ENCODE measurements at regions not wholly inside any gene's neighbourhood (a gene's known extent, or its start where the extent isn't known, plus 50 kb on each side); places are given as distances from the start of the nearest gene placed in this dataset.

DNA sequence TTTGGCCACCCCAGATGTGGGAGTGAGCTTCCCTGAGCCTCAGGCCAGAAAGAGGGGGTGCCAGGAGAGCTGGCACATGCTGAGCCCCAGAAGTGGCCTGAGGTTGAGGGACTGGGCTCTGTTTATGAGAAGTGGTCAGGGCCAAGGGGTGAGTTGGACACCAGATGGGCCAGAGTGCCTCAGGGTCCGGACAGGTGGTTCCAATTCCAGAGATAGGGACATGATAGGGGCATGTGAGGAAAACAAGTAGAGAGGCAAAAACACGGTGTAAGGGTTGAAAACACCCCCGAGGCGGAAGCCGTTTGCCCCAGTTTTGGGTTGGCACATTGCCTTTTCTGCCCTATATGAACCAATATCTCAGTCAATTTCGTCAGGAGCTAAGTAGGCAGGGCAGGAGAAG lies 125.6 kb upstream of the NFIB start:
- POLR2A ChIA-PET = no interaction called here
- CTCF ChIA-PET = interaction anchor here (1.1 kb wide), 1 partner anchor 1088 kb away, joined by 3 read pairs; no protein-coding TSS in a partner anchor
- H3K27ac ChIP-seq (ENCODE audit: extremely low read depth, low read depth, low read length) = no peak overlapping the region
- H3K36me3 ChIP-seq (ENCODE audit: control insufficient read depth in 2 of 2, insufficient read depth in 1 of 2, low read length in 2 of 2) = no peaks in the 10 kb centered on the region
- H3K4me1 ChIP-seq (ENCODE audit: control insufficient read depth, insufficient read depth, low read length) = no peaks in the 10 kb centered on the region
- H3K9me3 ChIP-seq (ENCODE audit: control insufficient read depth, insufficient read depth, low read depth, low read length) = no peaks in the 10 kb centered on the region
- H3K4me3 ChIP-seq (ENCODE audit: low read depth, low read length) = no peak overlapping the region
- TF ChIP-seq ZSCAN30 (tag by site-specific recombination; IDR thresholded peaks at IDR 0.05) (no peak), KLF1 (tag by site-specific recombination; IDR thresholded peaks at IDR 0.05) (no peak), ZNF623 (tag by site-specific recombination; IDR thresholded peaks at IDR 0.05) (no peak), REPIN1 (tag by site-specific recombination; IDR thresholded peaks at IDR 0.05; ENCODE audit: low read depth) (no peak)
- TF ChIP-seq, protein P1, sequence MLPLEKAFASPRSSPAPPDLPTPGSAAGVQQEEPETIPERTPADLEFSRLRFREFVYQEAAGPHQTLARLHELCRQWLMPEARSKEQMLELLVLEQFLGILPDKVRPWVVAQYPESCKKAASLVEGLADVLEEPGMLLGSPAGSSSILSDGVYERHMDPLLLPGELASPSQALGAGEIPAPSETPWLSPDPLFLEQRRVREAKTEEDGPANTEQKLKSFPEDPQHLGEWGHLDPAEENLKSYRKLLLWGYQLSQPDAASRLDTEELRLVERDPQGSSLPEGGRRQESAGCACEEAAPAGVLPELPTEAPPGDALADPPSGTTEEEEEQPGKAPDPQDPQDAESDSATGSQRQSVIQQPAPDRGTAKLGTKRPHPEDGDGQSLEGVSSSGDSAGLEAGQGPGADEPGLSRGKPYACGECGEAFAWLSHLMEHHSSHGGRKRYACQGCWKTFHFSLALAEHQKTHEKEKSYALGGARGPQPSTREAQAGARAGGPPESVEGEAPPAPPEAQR (tag by site-specific recombination; IDR thresholded peaks at IDR 0.05) = no peak

DNA sequence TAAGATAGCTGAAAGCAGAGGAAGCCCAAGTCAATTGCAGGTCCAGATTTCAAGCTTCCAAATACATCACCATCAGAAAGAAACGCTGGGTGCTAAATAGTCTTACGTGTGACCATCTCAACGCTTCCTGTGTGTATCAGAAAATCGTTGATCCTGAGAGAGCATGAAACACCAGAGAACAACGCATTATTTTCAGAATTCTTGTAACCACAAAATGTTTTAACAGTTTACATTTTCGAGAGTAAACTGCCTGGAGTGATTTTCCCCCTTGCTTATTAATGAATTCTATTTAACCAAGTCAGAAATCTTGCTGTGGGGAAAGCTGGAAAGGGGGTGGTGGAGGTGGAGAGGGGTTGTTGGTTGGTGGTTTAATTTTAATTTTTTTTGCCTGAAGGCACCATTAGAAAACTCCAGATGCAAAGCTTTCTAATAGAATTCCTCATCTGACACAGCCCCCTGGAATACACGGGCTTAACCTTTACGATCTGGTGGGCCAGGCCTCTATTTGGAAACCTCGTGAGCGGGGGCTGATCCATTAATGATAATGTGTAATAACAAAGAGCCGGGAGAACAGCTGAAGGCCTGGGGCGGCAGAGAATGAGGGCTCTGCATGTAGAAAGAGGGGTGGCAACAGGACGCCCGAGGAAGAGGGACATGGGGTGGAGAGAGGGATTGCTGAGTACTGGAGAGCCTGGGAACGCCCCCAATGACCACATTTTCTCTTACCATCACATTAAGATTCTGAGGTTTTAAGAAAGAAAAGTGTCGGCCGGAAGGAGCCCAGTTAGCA lies 124.5 kb upstream of the NFIB start:
- POLR2A ChIA-PET = no interaction called here
- CTCF ChIA-PET = interaction anchor here (0.7 to 1.3 kb wide), 5 partner anchors 9 to 1010 kb away, joined by 3 to 4 read pairs (median 3); no protein-coding TSS in a partner anchor
- no peaks in the 10 kb centered on the region for H3K9me3 ChIP-seq (ENCODE audit: control insufficient read depth, insufficient read depth, low read depth, low read length)
- no peak overlapping the region for H3K4me3 ChIP-seq (ENCODE audit: low read depth, low read length)
- no peaks in the 10 kb centered on the region for H3K4me1 ChIP-seq (ENCODE audit: control insufficient read depth, insufficient read depth, low read length)
- no peaks in the 10 kb centered on the region for H3K36me3 ChIP-seq (ENCODE audit: control insufficient read depth in 2 of 2, insufficient read depth in 1 of 2, low read length in 2 of 2)
- H3K27ac ChIP-seq (ENCODE audit: extremely low read depth, low read depth, low read length) = no peak overlapping the region
- TF ChIP-seq, protein P2, sequence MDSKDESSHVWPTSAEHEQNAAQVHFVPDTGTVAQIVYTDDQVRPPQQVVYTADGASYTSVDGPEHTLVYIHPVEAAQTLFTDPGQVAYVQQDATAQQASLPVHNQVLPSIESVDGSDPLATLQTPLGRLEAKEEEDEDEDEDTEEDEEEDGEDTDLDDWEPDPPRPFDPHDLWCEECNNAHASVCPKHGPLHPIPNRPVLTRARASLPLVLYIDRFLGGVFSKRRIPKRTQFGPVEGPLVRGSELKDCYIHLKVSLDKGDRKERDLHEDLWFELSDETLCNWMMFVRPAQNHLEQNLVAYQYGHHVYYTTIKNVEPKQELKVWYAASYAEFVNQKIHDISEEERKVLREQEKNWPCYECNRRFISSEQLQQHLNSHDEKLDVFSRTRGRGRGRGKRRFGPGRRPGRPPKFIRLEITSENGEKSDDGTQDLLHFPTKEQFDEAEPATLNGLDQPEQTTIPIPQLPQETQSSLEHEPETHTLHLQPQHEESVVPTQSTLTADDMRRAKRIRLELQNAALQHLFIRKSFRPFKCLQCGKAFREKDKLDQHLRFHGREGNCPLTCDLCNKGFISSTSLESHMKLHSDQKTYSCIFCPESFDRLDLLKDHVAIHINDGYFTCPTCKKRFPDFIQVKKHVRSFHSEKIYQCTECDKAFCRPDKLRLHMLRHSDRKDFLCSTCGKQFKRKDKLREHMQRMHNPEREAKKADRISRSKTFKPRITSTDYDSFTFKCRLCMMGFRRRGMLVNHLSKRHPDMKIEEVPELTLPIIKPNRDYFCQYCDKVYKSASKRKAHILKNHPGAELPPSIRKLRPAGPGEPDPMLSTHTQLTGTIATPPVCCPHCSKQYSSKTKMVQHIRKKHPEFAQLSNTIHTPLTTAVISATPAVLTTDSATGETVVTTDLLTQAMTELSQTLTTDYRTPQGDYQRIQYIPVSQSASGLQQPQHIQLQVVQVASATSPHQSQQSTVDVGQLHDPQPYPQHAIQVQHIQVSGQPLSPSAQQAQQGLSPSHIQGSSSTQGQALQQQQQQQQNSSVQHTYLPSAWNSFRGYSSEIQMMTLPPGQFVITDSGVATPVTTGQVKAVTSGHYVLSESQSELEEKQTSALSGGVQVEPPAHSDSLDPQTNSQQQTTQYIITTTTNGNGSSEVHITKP (tag by site-specific recombination; IDR thresholded peaks at IDR 0.05) = no peak
- TF ChIP-seq ZNF19 (tag by site-specific recombination; IDR thresholded peaks at IDR 0.05; ENCODE audit: low read depth) = no peak
- no peak for TF ChIP-seq ZIC2 (tag by site-specific recombination; IDR thresholded peaks at IDR 0.05)
- TF ChIP-seq ZNF157 (tag by site-specific recombination; IDR thresholded peaks at IDR 0.05) = no peak
- TF ChIP-seq EGR2 (tag by site-specific recombination; IDR thresholded peaks at IDR 0.05; ENCODE audit: low read depth) = no peak
- TF ChIP-seq ZNF341 (tag by site-specific recombination; IDR thresholded peaks at IDR 0.05; ENCODE audit: low read depth) = no peak
- no peak for TF ChIP-seq ZNF132 (tag by site-specific recombination; IDR thresholded peaks at IDR 0.05; ENCODE audit: borderline replicate concordance)
- no peak for TF ChIP-seq ZSCAN16 (tag by site-specific recombination; IDR thresholded peaks at IDR 0.05)

DNA sequence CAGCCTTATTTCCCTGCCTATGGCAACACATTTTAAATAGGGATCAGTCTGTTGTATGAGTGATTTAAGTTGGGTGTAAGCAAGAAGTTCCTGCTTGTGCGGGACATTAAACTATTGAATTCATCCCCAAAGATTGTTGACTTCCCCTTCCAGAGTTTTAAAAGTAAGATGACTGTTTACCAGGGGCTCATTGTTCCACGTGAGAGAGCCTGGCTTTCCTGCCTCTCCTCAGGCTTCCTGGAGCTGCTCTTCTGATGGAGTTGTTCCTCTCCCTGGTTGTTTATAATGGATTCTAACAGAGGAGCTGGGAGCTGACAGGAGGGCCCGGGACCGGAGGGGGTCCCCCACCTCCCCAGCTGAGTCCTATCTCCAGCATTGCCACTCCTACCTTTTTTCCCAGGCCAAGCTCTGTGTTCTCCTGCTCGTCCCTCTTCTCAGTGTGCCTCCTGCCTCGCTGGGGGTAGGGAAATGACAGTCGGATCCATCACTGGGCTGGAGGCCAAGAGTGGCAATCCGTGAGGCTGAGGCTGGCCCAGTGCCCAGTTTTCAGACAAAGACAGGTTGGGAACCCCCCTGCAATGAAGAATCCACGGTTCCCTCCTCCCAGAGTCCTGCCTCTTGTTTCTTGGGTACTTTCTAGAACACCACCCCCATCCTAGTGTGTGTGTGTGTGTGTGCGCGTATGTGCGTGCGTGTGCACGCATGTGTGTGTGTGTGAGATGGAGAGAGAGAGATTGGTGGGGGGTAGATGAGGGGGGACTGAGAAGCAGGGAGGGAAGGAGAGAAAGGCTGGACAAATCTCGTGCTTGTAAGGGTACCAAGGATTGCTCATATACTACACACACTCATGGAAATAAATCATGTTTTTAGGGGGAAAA lies 123.7 kb upstream of the NFIB start:
- Histone ChIP-seq H3K4me1 (ENCODE audit: control insufficient read depth, insufficient read depth, low read length) (no peaks in the 10 kb centered on the region), H3K36me3 (ENCODE audit: control insufficient read depth in 2 of 2, insufficient read depth in 1 of 2, low read length in 2 of 2) (no peaks in the 10 kb centered on the region), H3K4me3 (ENCODE audit: low read depth, low read length) (no peak overlapping the region), H3K27ac (ENCODE audit: extremely low read depth, low read depth, low read length) (no peak overlapping the region), H3K9me3 (ENCODE audit: control insufficient read depth, insufficient read depth, low read depth, low read length) (no peaks in the 10 kb centered on the region)
- CTCF ChIA-PET = interaction anchor here (0.6 to 1.3 kb wide), 9 partner anchors 8 to 1403 kb away, joined by 3 to 4 read pairs (median 3); no protein-coding TSS in a partner anchor
- POLR2A ChIA-PET = no interaction called here
- TF ChIP-seq, protein P3, sequence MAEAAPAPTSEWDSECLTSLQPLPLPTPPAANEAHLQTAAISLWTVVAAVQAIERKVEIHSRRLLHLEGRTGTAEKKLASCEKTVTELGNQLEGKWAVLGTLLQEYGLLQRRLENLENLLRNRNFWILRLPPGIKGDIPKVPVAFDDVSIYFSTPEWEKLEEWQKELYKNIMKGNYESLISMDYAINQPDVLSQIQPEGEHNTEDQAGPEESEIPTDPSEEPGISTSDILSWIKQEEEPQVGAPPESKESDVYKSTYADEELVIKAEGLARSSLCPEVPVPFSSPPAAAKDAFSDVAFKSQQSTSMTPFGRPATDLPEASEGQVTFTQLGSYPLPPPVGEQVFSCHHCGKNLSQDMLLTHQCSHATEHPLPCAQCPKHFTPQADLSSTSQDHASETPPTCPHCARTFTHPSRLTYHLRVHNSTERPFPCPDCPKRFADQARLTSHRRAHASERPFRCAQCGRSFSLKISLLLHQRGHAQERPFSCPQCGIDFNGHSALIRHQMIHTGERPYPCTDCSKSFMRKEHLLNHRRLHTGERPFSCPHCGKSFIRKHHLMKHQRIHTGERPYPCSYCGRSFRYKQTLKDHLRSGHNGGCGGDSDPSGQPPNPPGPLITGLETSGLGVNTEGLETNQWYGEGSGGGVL (tag by site-specific recombination; IDR thresholded peaks at IDR 0.05) = peak; percentile 86
- TF ChIP-seq TCF7L2 (IDR thresholded peaks at IDR 0.05; ENCODE audit: borderline replicate concordance, low read depth, low read length) (no peak), ZIC2 (tag by site-specific recombination; IDR thresholded peaks at IDR 0.05) (peak; percentile 67), RBAK (tag by site-specific recombination; IDR thresholded peaks at IDR 0.05) (no peak), ZBTB17 (tag by site-specific recombination; IDR thresholded peaks at IDR 0.05) (peak; percentile 24; the same call in 1 of the 2 replicates), GLIS1 (tag by site-specific recombination; IDR thresholded peaks at IDR 0.05) (peak; percentile 98), ZNF404 (tag by site-specific recombination; IDR thresholded peaks at IDR 0.05) (no peak)
- TF ChIP-seq, protein P4, sequence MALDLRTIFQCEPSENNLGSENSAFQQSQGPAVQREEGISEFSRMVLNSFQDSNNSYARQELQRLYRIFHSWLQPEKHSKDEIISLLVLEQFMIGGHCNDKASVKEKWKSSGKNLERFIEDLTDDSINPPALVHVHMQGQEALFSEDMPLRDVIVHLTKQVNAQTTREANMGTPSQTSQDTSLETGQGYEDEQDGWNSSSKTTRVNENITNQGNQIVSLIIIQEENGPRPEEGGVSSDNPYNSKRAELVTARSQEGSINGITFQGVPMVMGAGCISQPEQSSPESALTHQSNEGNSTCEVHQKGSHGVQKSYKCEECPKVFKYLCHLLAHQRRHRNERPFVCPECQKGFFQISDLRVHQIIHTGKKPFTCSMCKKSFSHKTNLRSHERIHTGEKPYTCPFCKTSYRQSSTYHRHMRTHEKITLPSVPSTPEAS (tag by site-specific recombination; IDR thresholded peaks at IDR 0.05) = peak; percentile 44; the same call in 1 of the 2 replicates
